ENCODE measurements at regions not wholly inside any gene's neighbourhood (a gene's known extent, or its start where the extent isn't known, plus 50 kb on each side); places are given as distances from the start of the nearest gene placed in this dataset.

DNA sequence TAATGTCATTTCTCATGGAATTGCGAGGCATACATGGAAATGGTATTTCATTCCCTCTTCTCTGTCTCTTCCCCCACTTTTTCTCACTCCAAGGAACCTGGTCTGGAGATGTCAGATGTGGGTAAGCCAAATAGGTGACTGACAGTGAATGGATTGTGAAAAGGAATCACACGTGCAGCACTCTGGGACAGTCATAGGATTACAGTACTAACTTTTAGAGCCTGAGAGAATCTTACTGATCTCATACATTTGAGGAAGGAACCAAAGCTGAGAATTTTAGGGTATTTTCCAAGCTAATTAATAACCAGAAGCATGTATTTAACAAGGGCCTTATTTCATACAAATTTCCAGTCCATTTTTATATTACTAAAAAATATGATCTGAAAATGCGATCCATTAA lies 58.1 kb upstream of the ERBB4 start:
- Histone ChIP-seq H3K36me3 (ENCODE audit: control insufficient read depth in 2 of 2, insufficient read depth in 2 of 2, low read length in 1 of 2) (no peaks in the 10 kb centered on the region), H3K27ac (ENCODE audit: low read depth in 2 of 2, low read length in 1 of 2) (no peak overlapping the region), H3K4me1 (ENCODE audit: control insufficient read depth in 2 of 2, insufficient read depth in 2 of 2, low read length in 1 of 2) (no peaks in the 10 kb centered on the region), H3K9me3 (ENCODE audit: control insufficient read depth in 2 of 2, insufficient read depth in 1 of 2, low read depth in 1 of 2, low read length in 1 of 2) (no peaks in the 10 kb centered on the region), H3K27me3 (ENCODE audit: control insufficient read depth in 1 of 2, insufficient read depth in 2 of 2, low read length in 2 of 2) (no peaks in the 10 kb centered on the region), H3K4me3 (ENCODE audit: low read depth in 1 of 2, low read length in 2 of 2) (no peak overlapping the region)
- 77 to 80% methylated on average over 3 of the region's 3 CpGs for WGBS, 2 donors

DNA sequence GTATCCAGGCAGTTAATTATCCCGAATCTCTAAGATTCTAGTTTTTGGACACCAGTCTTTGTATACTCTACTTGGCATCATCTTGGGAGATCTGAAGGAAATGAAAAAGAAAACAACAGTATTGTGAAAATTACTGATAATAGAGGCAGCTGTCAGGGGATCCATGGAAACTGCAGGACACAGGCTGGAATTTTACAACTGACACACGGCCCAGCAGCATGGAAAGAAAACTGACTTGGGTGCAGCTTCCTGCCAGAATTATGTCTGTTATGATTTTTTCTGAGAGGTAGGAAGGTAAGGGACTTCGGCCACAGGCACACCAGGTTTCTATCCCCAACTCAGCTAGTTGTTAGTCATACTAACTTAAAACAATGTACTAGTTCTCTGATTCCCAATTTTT lies 57.7 kb upstream of the ERBB4 start:
- WGBS, 2 donors: 59 to 71% methylated on average over 3 of the region's 3 CpGs
- no peaks in the 10 kb centered on the region for H3K9me3 ChIP-seq (ENCODE audit: control insufficient read depth in 2 of 2, insufficient read depth in 1 of 2, low read depth in 1 of 2, low read length in 1 of 2)

DNA sequence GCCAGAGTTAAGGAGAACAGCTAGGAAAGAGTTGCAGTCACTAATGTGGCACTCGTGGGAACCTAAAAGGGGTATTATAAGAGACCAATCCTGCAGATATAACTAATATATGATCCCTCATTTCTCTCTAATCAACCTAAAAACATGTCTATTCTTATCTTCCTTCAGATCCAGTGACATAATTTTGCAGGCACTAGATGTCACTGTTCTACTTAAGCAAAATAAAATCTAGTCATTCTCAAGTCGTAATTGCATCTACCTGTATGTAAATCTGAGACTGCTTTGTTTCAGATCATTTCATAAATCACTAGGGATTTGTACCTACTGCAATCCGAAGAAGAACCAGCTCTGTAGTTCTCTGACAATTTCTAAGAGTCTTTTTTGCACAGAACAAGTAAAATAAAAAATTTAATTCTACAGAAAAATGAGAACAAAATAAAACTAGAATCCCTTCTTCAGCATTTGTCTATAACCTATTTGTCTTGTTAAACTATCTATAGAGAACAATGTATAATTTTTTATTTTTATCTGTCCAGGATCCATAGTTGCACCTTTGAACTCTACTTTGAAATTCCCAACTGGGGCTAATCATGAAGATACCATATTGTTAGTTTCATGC lies 56.5 kb upstream of the ERBB4 start:
- 37 to 42% methylated on average over 3 of the region's 3 CpGs for WGBS, 2 donors
- Histone ChIP-seq H3K27me3 (ENCODE audit: control insufficient read depth in 1 of 2, insufficient read depth in 2 of 2, low read length in 2 of 2) (no peaks in the 10 kb centered on the region), H3K27ac (ENCODE audit: low read depth in 2 of 2, low read length in 1 of 2) (no peak overlapping the region), H3K9me3 (ENCODE audit: control insufficient read depth in 2 of 2, insufficient read depth in 1 of 2, low read depth in 1 of 2, low read length in 1 of 2) (no peaks in the 10 kb centered on the region), H3K4me1 (ENCODE audit: control insufficient read depth in 2 of 2, insufficient read depth in 2 of 2, low read length in 1 of 2) (no peaks in the 10 kb centered on the region), H3K4me3 (ENCODE audit: low read depth in 1 of 2, low read length in 2 of 2) (no peak overlapping the region), H3K36me3 (ENCODE audit: control insufficient read depth in 2 of 2, insufficient read depth in 2 of 2, low read length in 1 of 2) (no peaks in the 10 kb centered on the region)

More for the DNA sequence above, 57.7 kb upstream of the ERBB4 start:
- Histone ChIP-seq H3K4me1 (ENCODE audit: control insufficient read depth in 2 of 2, insufficient read depth in 2 of 2, low read length in 1 of 2) (no peaks in the 10 kb centered on the region), H3K27me3 (ENCODE audit: control insufficient read depth in 1 of 2, insufficient read depth in 2 of 2, low read length in 2 of 2) (no peaks in the 10 kb centered on the region), H3K4me3 (ENCODE audit: low read depth in 1 of 2, low read length in 2 of 2) (no peak overlapping the region), H3K27ac (ENCODE audit: low read depth in 2 of 2, low read length in 1 of 2) (no peak overlapping the region), H3K36me3 (ENCODE audit: control insufficient read depth in 2 of 2, insufficient read depth in 2 of 2, low read length in 1 of 2) (no peaks in the 10 kb centered on the region)

DNA sequence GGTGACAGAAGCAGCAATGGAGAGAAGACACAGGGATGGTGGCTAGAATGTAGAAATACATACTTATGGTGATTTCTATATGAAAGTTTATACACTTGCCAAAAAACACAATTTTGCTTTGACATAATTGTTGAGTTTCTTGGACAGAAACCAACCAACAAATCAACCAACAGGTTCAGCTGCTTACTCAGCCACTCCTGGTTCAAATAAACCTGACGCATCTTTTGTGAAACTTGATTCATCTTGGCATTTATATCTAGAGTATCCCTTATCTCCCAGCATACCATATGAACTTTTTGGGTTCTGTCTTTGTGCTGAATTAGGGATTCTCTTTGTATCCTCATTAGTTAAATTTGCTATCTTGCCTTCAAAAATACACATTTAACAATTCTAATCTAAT lies 54.1 kb upstream of the ERBB4 start:
- Histone ChIP-seq H3K27ac (ENCODE audit: low read depth in 2 of 2, low read length in 1 of 2) (no peak overlapping the region), H3K4me1 (ENCODE audit: control insufficient read depth in 2 of 2, insufficient read depth in 2 of 2, low read length in 1 of 2) (no peaks in the 10 kb centered on the region), H3K36me3 (ENCODE audit: control insufficient read depth in 2 of 2, insufficient read depth in 2 of 2, low read length in 1 of 2) (no peaks in the 10 kb centered on the region), H3K9me3 (ENCODE audit: control insufficient read depth in 2 of 2, insufficient read depth in 1 of 2, low read depth in 1 of 2, low read length in 1 of 2) (no peaks in the 10 kb centered on the region), H3K27me3 (ENCODE audit: control insufficient read depth in 1 of 2, insufficient read depth in 2 of 2, low read length in 2 of 2) (no peaks in the 10 kb centered on the region), H3K4me3 (ENCODE audit: low read depth in 1 of 2, low read length in 2 of 2) (no peak overlapping the region)
- 42 to 61% methylated on average over 1 of the region's 1 CpG for WGBS, 2 donors

Measured in esophagus (tissue), 2 donors.